HepG2 (cell line): ENCODE measurements at regions not wholly inside any gene's neighbourhood (a gene's known extent, or its start where the extent isn't known, plus 50 kb on each side); places are given as distances from the start of the nearest gene placed in this dataset.

ENCODE experiments used
- ATAC-seq: fragments of 200-7000 bp; cut with Tn5 transposase; 3 replicates; pipeline ENCODE4 v1.9.1; 2020; ENCODE audit warnings: mild to moderate bottlenecking, moderate library complexity
- BruUV-seq: library from RNA; stranded (reverse); fragments of 400-500 nt; replicated peaks from 2 replicates; lab custom pipeline; 2021; lab: Mats Ljungman, UMichigan
- CTCF ChIA-PET: fragments of 300-600 bp; formaldehyde crosslinking; extraction: SDS; loops from one replicate; lab custom pipeline; 2021; ENCODE audit warnings: low total read pairs, inconsistent platforms, low intra/inter-chr PET ratio; lab: Yijun Ruan, JAX
- POLR2A ChIA-PET: fragments of 350-600 bp; sonication (Branson Sonifier 250); formaldehyde crosslinking; loops from one replicate; lab custom pipeline; 2020; ENCODE audit warnings: antibody characterized with exemption, inconsistent platforms; lab: Yijun Ruan, JAX
- DNase-seq: peaks from one replicate; pipeline ENCODE4 v3.0.0-alpha.2; 2015; ENCODE audit warnings: low spot score
- FAIRE-seq: peaks from 3 replicates; lab custom pipeline; 2011; peaks lifted over from hg19 to GRCh38; lab: Jason Lieb, UNC
- H2AFZ ChIP-seq: one replicate; pipeline ENCODE4 v1.6.1; 2011; ENCODE audit warnings: low read length, inconsistent platforms
- H3K27ac ChIP-seq: fragments of 300-600 bp; 3 replicates; pipeline ENCODE4 v1.8.0; 2011; ENCODE audit warnings: mixed run types, mild to moderate bottlenecking, mixed read lengths, low read length, inconsistent platforms; ENCODE audit not compliant: insufficient read depth; ENCODE audit errors: extremely low read length
- H3K27me3 ChIP-seq, 2 experiments: fragments of 200-600 bp in 1 of 2; 2 replicates in 1 of 2; 3 replicates in 1 of 2; pipeline versions ENCODE4 v1.6.0 to v1.8.0; 2011; ENCODE audit warnings: low read length in 2 of 2, mild to moderate bottlenecking in 2 of 2, moderate library complexity in 2 of 2, inconsistent platforms in 1 of 2; ENCODE audit not compliant: insufficient read depth in 2 of 2, control insufficient read depth in 1 of 2
- H3K36me3 ChIP-seq, 2 experiments: fragments of 200-600 bp in 1 of 2; replicated peaks in 1 of 2; 2 replicates in 1 of 2; 3 replicates in 1 of 2; pipeline versions ENCODE4 v1.5.1 to v1.8.0; 2011; ENCODE audit warnings: low read length in 2 of 2, inconsistent platforms in 1 of 2; ENCODE audit not compliant: insufficient read depth in 2 of 2, control insufficient read depth in 1 of 2
- H3K4me1 ChIP-seq: 2 replicates; pipeline ENCODE4 v1.5.1; 2012; ENCODE audit warnings: low read length, inconsistent platforms; ENCODE audit not compliant: insufficient read depth
- H3K4me2 ChIP-seq: 2 replicates; pipeline ENCODE4 v1.6.0; 2011; ENCODE audit warnings: low read depth, low read length, inconsistent platforms
- H3K4me3 ChIP-seq, 3 experiments: fragments of 200-600 bp in 1 of 3; sonication (generic), shearing (Covaris generic) in 1 of 3; replicated peaks in 1 of 3; 2 replicates each; pipeline ENCODE4 v1.5.1; 2011 to 2016; ENCODE audit warnings: low read length in 3 of 3, inconsistent platforms in 2 of 3, low read depth in 2 of 3, mild to moderate bottlenecking in 2 of 3, control low read depth in 1 of 3, mixed read lengths in 1 of 3; ENCODE audit not compliant: insufficient read depth in 1 of 3
- H3K79me2 ChIP-seq: one replicate; pipeline ENCODE4 v1.6.1; 2011; ENCODE audit warnings: low read length, inconsistent platforms; ENCODE audit not compliant: insufficient read depth
- H3K9ac ChIP-seq: 2 replicates; pipeline ENCODE4 v1.6.0; 2011; ENCODE audit warnings: mild to moderate bottlenecking, low read depth, low read length, inconsistent platforms; ENCODE audit not compliant: insufficient read depth
- H3K9me3 ChIP-seq: 2 replicates; pipeline ENCODE4 v1.5.1; 2012; ENCODE audit warnings: mild to moderate bottlenecking, low read length
- H4K20me1 ChIP-seq: 2 replicates; pipeline ENCODE4 v1.6.0; 2011; ENCODE audit warnings: inconsistent platforms, mild to moderate bottlenecking, low read length, moderate library complexity; ENCODE audit not compliant: insufficient read depth
- AFF4 ChIP-seq: sonication (generic); formaldehyde crosslinking; IDR thresholded peaks from 2 replicates; pipeline ENCODE4 v1.4.0; 2020; ENCODE audit warnings: missing genetic modification reagents
- EHMT2 ChIP-seq: fragments of 200-600 bp; sonication (generic); IDR thresholded peaks from 2 replicates; pipeline ENCODE4 v1.7.0; 2017; ENCODE audit warnings: antibody characterized with exemption, low read depth, low read length, borderline replicate concordance
- MXD3 ChIP-seq: IDR thresholded peaks from 2 replicates; pipeline ENCODE4 v1.6.1; 2016; ENCODE audit warnings: mild to moderate bottlenecking, missing biosample characterization, missing genetic modification reagents
- NPAS2 ChIP-seq: sonication (generic); formaldehyde crosslinking; IDR thresholded peaks from 2 replicates; pipeline ENCODE4 v1.8.0; 2022; ENCODE audit warnings: mild to moderate bottlenecking, missing genetic modification reagents, borderline replicate concordance
- POLR2AphosphoS2 ChIP-seq: IDR thresholded peaks from 2 replicates; pipeline ENCODE4 v1.6.1; 2011; ENCODE audit warnings: low read depth, low read length, improper control_type of control experiment
- RELA ChIP-seq: sonication (generic); formaldehyde crosslinking; IDR thresholded peaks from 2 replicates; pipeline ENCODE4 v1.4.0; 2020; ENCODE audit warnings: missing genetic modification reagents
- SIN3A ChIP-seq: IDR thresholded peaks from 2 replicates; pipeline ENCODE4 v1.6.1; 2011; ENCODE audit warnings: low read depth, mild to moderate bottlenecking, control low read depth, low read length, borderline replicate concordance
- SRSF9 ChIP-seq: fragments of 200-400 bp; formaldehyde crosslinking; IDR thresholded peaks from 2 replicates; pipeline ENCODE4 v1.6.1; 2018; ENCODE audit warnings: borderline replicate concordance, mild to moderate bottlenecking, low read depth, low read length; ENCODE audit not compliant: insufficient read depth, poor library complexity, severe bottlenecking
- THAP9 ChIP-seq: sonication (generic); formaldehyde crosslinking; IDR thresholded peaks from 2 replicates; pipeline ENCODE4; 2020; ENCODE audit warnings: missing genetic modification reagents, mild to moderate bottlenecking, borderline replicate concordance
- ZHX1 ChIP-seq: sonication (generic); formaldehyde crosslinking; IDR thresholded peaks from 2 replicates; pipeline ENCODE4 v1.8.1; 2022; ENCODE audit warnings: low read depth, mild to moderate bottlenecking, missing genetic modification reagents
- ZNF282 ChIP-seq: fragments of 450-650 bp; IDR thresholded peaks from 2 replicates; pipeline ENCODE4 v1.6.1; 2018; ENCODE audit not compliant: partially characterized antibody
- ZNF3 ChIP-seq: IDR thresholded peaks from 2 replicates; pipeline ENCODE4 v1.7.0; 2017; ENCODE audit warnings: inconsistent platforms
- ZNF607 ChIP-seq: sonication (generic); formaldehyde crosslinking; IDR thresholded peaks from 2 replicates; pipeline ENCODE4 v1.5.1; 2020; ENCODE audit warnings: missing genetic modification reagents, mild to moderate bottlenecking, borderline replicate concordance
- ZNF781 ChIP-seq: sonication (generic); formaldehyde crosslinking; IDR thresholded peaks from 2 replicates; pipeline ENCODE4 v1.5.1; 2020; ENCODE audit warnings: borderline replicate concordance, mild to moderate bottlenecking, missing genetic modification reagents; ENCODE audit errors: not compliant biosample characterization
- in situ Hi-C: cut with HindIII; loops from 2 replicates; pipeline ENCODE4 v1.10.0; 2017; ENCODE audit warnings: low pct_unique_long_range_greater_than_20kb; ENCODE audit not compliant: extremely low pct_ligation_motif_present
- intact Hi-C: fragments of 100-400 bp; cut with micrococcal nuclease; formaldehyde crosslinking; loops from one replicate; pipeline ENCODE4 v1.10.0; 2022; ENCODE audit not compliant: unreplicated experiment

- TF ChIP-seq ZHX1 (CRISPR knock-in tag), result no peak
- TF ChIP-seq ZNF781 (CRISPR knock-in tag), result no peak
- TF ChIP-seq RELA (CRISPR knock-in tag), result no peak
- no peak for TF ChIP-seq THAP9 (CRISPR knock-in tag)
- no peak for TF ChIP-seq SRSF9
- TF ChIP-seq SIN3A, result no peak
- no peak for TF ChIP-seq ZNF607 (CRISPR knock-in tag)
Observed at GRCh38 chr5:40206030-40206429, 473.7 kb upstream of the PTGER4 start (continued).

GRCh38 chr5:40204144-40204543, 475.6 kb upstream of the PTGER4 start:
- BruUV-seq, result no TSS peak
- peaks cover 42% of the 10 kb centered on the region for H3K9me3 ChIP-seq
- ATAC-seq (no peak), FAIRE-seq (no peak), DNase-seq (no peak)
- no peak overlapping the region for H3K4me2 ChIP-seq
- ChIA-PET CTCF (no interaction called here), POLR2A (no interaction called here)
- no peaks in the 10 kb centered on the region for H3K4me1 ChIP-seq
- intact Hi-C loops (no loop called here), in situ Hi-C loops (no loop called here)
- H4K20me1 ChIP-seq, result no peaks in the 10 kb centered on the region
- H3K36me3 ChIP-seq, result no peaks in the 10 kb centered on the region
- H2AFZ ChIP-seq, result no peak overlapping the region
- no peaks in the 10 kb centered on the region; a peak in 1 of 5 replicates for H3K27me3 ChIP-seq
- no peaks in the 10 kb centered on the region for H3K79me2 ChIP-seq
- H3K9ac ChIP-seq, result no peak overlapping the region
- H3K4me3 ChIP-seq, result no peak overlapping the region
- H3K27ac ChIP-seq, result no peak overlapping the region
- no peak for TF ChIP-seq POLR2AphosphoS2
- no peak for TF ChIP-seq ZNF3 (CRISPR knock-in tag)
- no peak for TF ChIP-seq EHMT2
- TF ChIP-seq ZNF282, result no peak
- TF ChIP-seq NPAS2 (CRISPR knock-in tag), result no peak
- no peak for TF ChIP-seq MXD3
- no peak for TF ChIP-seq AFF4
